ENCODE measurements at regions not wholly inside any gene's neighbourhood (a gene's known extent, or its start where the extent isn't known, plus 50 kb on each side); places are given as distances from the start of the nearest gene placed in this dataset.

DNA sequence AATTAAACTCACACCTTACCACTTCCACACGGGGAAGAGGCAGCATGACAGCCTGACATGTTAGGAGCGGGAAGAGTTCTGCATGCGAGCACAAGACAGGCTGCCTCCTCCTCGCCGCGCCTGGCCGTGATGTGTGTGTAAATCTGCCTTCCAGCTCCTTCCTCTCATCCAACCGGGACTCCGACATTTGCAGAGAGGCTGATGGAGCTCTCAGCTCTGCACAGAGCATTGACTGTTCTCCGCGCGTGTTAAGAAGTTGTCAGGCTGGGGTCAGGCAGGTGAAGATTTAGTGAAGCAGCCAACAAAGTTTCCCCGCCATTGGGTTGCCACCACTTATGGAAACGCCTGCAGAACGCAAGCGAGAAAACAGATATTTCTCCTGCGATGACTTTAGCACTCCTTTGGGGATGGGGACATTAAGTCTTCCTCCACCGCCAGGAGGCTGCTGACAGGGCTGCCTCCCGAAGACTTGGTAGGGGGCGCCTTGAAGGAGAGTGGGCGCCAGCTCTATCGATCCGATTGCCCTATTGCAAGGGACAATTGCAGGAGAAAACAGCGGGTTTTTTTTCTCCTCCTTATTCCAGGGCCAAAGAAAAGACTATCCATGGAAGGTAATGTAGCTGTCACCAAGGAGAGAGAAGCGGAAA lies 213.9 kb upstream of the TSHZ3 start:
- Histone ChIP-seq H3K4me1 (ENCODE audit: control insufficient read depth in 2 of 3, insufficient read depth in 2 of 3, low read depth in 1 of 3, low read length in 3 of 3) (no peaks in the 10 kb centered on the region), H3K27ac (ENCODE audit: low read depth in 2 of 2, low read length in 2 of 2) (no peak overlapping the region), H3K27me3 (ENCODE audit: control insufficient read depth, insufficient read depth, low read length) (no peaks in the 10 kb centered on the region), H3K9ac (ENCODE audit: low read length in 3 of 3) (no peak overlapping the region), H3K36me3 (ENCODE audit: control insufficient read depth in 2 of 3, insufficient read depth in 3 of 3, low read length in 3 of 3) (no peaks in the 10 kb centered on the region), H3K9me3 (ENCODE audit: control insufficient read depth in 2 of 3, insufficient read depth in 1 of 3, low read length in 3 of 3) (peaks cover 0 to 3% (median 0%) of the 10 kb centered on the region in 3 donors), H3K4me3 (ENCODE audit: low read length in 3 of 3) (no peak overlapping the region)
- TF ChIP-seq, protein P1, sequence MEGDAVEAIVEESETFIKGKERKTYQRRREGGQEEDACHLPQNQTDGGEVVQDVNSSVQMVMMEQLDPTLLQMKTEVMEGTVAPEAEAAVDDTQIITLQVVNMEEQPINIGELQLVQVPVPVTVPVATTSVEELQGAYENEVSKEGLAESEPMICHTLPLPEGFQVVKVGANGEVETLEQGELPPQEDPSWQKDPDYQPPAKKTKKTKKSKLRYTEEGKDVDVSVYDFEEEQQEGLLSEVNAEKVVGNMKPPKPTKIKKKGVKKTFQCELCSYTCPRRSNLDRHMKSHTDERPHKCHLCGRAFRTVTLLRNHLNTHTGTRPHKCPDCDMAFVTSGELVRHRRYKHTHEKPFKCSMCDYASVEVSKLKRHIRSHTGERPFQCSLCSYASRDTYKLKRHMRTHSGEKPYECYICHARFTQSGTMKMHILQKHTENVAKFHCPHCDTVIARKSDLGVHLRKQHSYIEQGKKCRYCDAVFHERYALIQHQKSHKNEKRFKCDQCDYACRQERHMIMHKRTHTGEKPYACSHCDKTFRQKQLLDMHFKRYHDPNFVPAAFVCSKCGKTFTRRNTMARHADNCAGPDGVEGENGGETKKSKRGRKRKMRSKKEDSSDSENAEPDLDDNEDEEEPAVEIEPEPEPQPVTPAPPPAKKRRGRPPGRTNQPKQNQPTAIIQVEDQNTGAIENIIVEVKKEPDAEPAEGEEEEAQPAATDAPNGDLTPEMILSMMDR (IDR thresholded peaks at IDR 0.05; ENCODE audit: borderline replicate concordance, extremely low read depth, insufficient read depth) = no peak
- intact Hi-C loops (cut with DNase I) = no loop called here
- FAIRE-seq (no peak), DNase-seq (peak in 1 of 5 donors; percentile 10)

GRCh38 chr19:31567776-31568175 lies 218.5 kb upstream of the TSHZ3 start:
- no peaks in the 10 kb centered on the region for H3K27me3 ChIP-seq (ENCODE audit: control insufficient read depth, insufficient read depth, low read length)
- no peaks in the 10 kb centered on the region for H3K9me3 ChIP-seq (ENCODE audit: control insufficient read depth in 2 of 3, insufficient read depth in 1 of 3, low read length in 3 of 3)
- DNase-seq (no peak), FAIRE-seq (no peak)
- H3K36me3 ChIP-seq (ENCODE audit: control insufficient read depth in 2 of 3, insufficient read depth in 3 of 3, low read length in 3 of 3) = no peaks in the 10 kb centered on the region
- TF ChIP-seq, protein P1 (IDR thresholded peaks at IDR 0.05; ENCODE audit: borderline replicate concordance, extremely low read depth, insufficient read depth) = no peak
- no peak overlapping the region for H3K27ac ChIP-seq (ENCODE audit: low read depth in 2 of 2, low read length in 2 of 2)
- H3K4me1 ChIP-seq (ENCODE audit: control insufficient read depth in 2 of 3, insufficient read depth in 2 of 3, low read depth in 1 of 3, low read length in 3 of 3) = no peaks in the 10 kb centered on the region
- intact Hi-C loops (cut with DNase I) = no loop called here
- H3K9ac ChIP-seq (ENCODE audit: low read length in 3 of 3) = no peak overlapping the region
- no peak overlapping the region for H3K4me3 ChIP-seq (ENCODE audit: low read length in 3 of 3)

- FAIRE-seq (no peak), DNase-seq (no peak)
- intact Hi-C loops (cut with DNase I) = no loop called here
- Histone ChIP-seq H3K9me3 (ENCODE audit: control insufficient read depth in 2 of 3, insufficient read depth in 1 of 3, low read length in 3 of 3) (no peaks in the 10 kb centered on the region), H3K4me1 (ENCODE audit: control insufficient read depth in 2 of 3, insufficient read depth in 2 of 3, low read depth in 1 of 3, low read length in 3 of 3) (no peaks in the 10 kb centered on the region), H3K36me3 (ENCODE audit: control insufficient read depth in 2 of 3, insufficient read depth in 3 of 3, low read length in 3 of 3) (no peaks in the 10 kb centered on the region), H3K27me3 (ENCODE audit: control insufficient read depth, insufficient read depth, low read length) (no peaks in the 10 kb centered on the region), H3K4me3 (ENCODE audit: low read length in 3 of 3) (no peak overlapping the region), H3K27ac (ENCODE audit: low read depth in 2 of 2, low read length in 2 of 2) (no peak overlapping the region), H3K9ac (ENCODE audit: low read length in 3 of 3) (no peak overlapping the region)
- TF ChIP-seq, protein P1 (IDR thresholded peaks at IDR 0.05; ENCODE audit: borderline replicate concordance, extremely low read depth, insufficient read depth) = no peak
These were observed 219.5 kb upstream of the TSHZ3 start for GRCh38 chr19:31568724-31569123.

DNA sequence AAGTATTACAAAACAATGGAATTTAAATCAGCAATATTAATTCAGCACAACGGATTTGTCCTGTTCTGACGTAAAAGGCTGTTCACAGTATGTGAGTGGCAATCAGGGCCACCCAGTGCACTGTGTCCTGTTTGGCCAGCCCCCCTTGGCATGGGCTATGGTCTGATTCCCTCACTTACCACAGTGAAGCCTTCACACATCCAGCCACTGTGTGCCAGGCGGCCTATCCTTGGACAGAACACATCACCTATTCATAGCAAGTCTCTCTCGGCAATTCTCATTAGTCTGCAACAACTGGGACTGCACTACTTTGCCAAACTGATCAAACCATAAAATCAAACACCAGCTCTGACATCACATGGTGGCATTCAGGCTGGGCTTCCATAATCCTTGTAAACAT lies 221.5 kb upstream of the TSHZ3 start:
- no peak for DNase-seq
- no peak overlapping the region for H3K27ac ChIP-seq (ENCODE audit: low read depth in 2 of 2, low read length in 2 of 2)

More for the DNA sequence above, 221.5 kb upstream of the TSHZ3 start:
- FAIRE-seq = no peak
- intact Hi-C loops (cut with DNase I) = no loop called here
- H3K9me3 ChIP-seq (ENCODE audit: control insufficient read depth in 2 of 3, insufficient read depth in 1 of 3, low read length in 3 of 3) = no peaks in the 10 kb centered on the region
- H3K4me3 ChIP-seq (ENCODE audit: low read length in 3 of 3) = no peak overlapping the region
- no peaks in the 10 kb centered on the region for H3K36me3 ChIP-seq (ENCODE audit: control insufficient read depth in 2 of 3, insufficient read depth in 3 of 3, low read length in 3 of 3)
- H3K9ac ChIP-seq (ENCODE audit: low read length in 3 of 3) = no peak overlapping the region
- no peaks in the 10 kb centered on the region for H3K27me3 ChIP-seq (ENCODE audit: control insufficient read depth, insufficient read depth, low read length)
- no peaks in the 10 kb centered on the region for H3K4me1 ChIP-seq (ENCODE audit: control insufficient read depth in 2 of 3, insufficient read depth in 2 of 3, low read depth in 1 of 3, low read length in 3 of 3)
- TF ChIP-seq, protein P1 (IDR thresholded peaks at IDR 0.05; ENCODE audit: borderline replicate concordance, extremely low read depth, insufficient read depth) = no peak

All from kidney (tissue), 13 donors.